BLaER1 treated with 17β-estradiol and CSF1 and Interleukin-3, amounts not matched to agents 10 nM and 100 nM (cell line): ENCODE measurements at regions not wholly inside any gene's neighbourhood (a gene's known extent, or its start where the extent isn't known, plus 50 kb on each side); places are given as distances from the start of the nearest gene placed in this dataset.

ENCODE experiments used
- H3K27ac ChIP-seq, 11 experiments: shearing (Covaris generic); formaldehyde crosslinking; 2 replicates each; pipeline ENCODE4 v1.8.1; 2022
- H3K27me3 ChIP-seq, 11 experiments: shearing (Covaris generic); formaldehyde crosslinking; 2 replicates each; pipeline ENCODE4 v1.8.1; 2022
- H3K36me3 ChIP-seq, 11 experiments: shearing (Covaris generic); formaldehyde crosslinking; 2 replicates each; pipeline ENCODE4 v1.8.1; 2022
- H3K4me1 ChIP-seq, 10 experiments: shearing (Covaris generic); formaldehyde crosslinking; 2 replicates each; pipeline ENCODE4 v1.8.1; 2022
- H3K4me2 ChIP-seq, 11 experiments: shearing (Covaris generic); formaldehyde crosslinking; 2 replicates each; pipeline ENCODE4 v1.8.1; 2022
- H3K4me3 ChIP-seq, 10 experiments: shearing (Covaris generic); formaldehyde crosslinking; 2 replicates each; pipeline ENCODE4 v1.8.1; 2022
- H3K9ac ChIP-seq, 11 experiments: shearing (Covaris generic); formaldehyde crosslinking; 2 replicates each; pipeline ENCODE4 v1.8.1; 2022
- H3K9me3 ChIP-seq, 11 experiments: shearing (Covaris generic); formaldehyde crosslinking; replicated peaks in 1 of 11; 2 replicates each; pipeline ENCODE4 v1.8.1; 2022
- H4K20me1 ChIP-seq, 11 experiments: shearing (Covaris generic); formaldehyde crosslinking; 2 replicates each; pipeline ENCODE4 v1.8.1; 2022
- Cebpa-rat ChIP-seq, 11 experiments: shearing (Covaris generic); IDR thresholded peaks; 2 replicates each; pipeline ENCODE4 v1.8.1; 2022

DNA sequence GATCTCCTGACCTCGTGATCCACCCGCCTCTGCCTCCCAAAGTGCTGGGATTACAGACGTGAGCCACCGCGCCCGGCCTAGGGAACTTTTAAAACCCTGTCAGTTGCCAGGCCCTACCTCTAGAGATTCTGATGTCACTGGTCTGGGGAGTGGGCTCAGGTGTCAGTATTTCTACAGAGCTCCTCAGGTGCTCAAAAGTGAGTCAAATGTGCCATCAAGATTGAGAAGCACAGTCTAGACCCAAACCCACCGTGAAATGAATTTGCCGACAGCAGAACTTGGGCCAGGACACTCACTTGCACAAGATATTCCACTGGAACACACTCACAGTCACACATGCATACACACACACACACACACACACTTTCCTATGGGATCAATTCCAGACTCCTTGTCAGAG lies 215.5 kb downstream of the RRAGC start:
- Histone ChIP-seq H3K9ac (no peak overlapping the region), H3K4me2 (peak overlapping the region in 8 of 11 experiments; percentile 20 to 51 (median 36); a peak in 9 of 22 replicates), H4K20me1 (no peaks in the 10 kb centered on the region), H3K4me3 (no peak overlapping the region), H3K27me3 (no peaks in the 10 kb centered on the region), H3K9me3 (peaks cover 13 to 32% (median 24%) of the 10 kb centered on the region in 11 experiments), H3K27ac (no peak overlapping the region), H3K4me1 (peaks cover 0 to 14% (median 6%) of the 10 kb centered on the region in 10 experiments; a peak in 11 of 20 replicates), H3K36me3 (no peaks in the 10 kb centered on the region)
- TF ChIP-seq Cebpa-rat (IDR thresholded peaks at IDR 0.05) = no peak

DNA sequence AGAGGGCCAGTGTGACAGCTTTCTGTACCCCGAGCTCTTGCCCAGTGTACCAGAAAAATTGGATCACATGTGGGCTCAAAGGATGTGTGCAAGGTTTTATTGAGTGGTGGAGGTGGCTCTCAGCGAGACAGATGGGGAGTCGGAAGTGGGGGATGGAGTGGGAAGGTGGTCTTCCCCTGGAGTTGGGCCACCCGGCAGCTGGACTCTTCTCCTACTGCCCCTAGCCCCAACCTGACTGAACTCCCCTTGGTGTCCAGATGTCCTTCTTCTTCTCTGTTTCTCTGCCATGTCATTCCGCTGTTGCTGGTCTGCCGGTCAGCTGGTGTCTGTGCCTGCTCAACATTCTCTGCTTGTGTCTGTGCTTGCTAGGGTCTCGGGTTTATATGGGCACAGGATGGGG lies 217.9 kb downstream of the RRAGC start:
- Histone ChIP-seq H3K27ac (no peak overlapping the region), H3K4me3 (no peak overlapping the region), H4K20me1 (no peaks in the 10 kb centered on the region), H3K27me3 (no peaks in the 10 kb centered on the region), H3K36me3 (no peaks in the 10 kb centered on the region), H3K4me2 (no peak overlapping the region), H3K4me1 (peaks cover 0 to 14% (median 6%) of the 10 kb centered on the region in 10 experiments; a peak in 11 of 20 replicates), H3K9ac (no peak overlapping the region), H3K9me3 (peaks cover 13 to 27% (median 23%) of the 10 kb centered on the region in 11 experiments)
- no peak for TF ChIP-seq Cebpa-rat (IDR thresholded peaks at IDR 0.05)

DNA sequence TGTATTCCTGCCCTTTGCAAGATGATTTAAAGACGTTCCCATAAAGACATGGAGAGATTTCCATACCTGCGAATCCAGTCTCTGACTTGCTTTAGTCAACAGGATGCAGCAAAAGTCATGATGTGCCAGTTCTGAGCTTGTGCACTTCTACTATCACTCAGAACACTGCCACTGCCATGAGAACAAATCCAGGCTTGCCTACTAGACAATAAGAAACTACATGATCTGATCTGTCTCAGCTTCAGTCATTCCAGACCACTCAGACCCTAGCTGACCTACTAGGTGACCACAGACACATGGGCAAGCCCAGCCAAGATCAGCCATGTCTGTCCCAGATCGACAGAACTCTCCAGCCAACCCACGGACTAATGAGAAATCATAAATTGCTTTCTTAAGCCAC lies 219.2 kb downstream of the RRAGC start:
- Histone ChIP-seq H3K9ac (no peak overlapping the region), H3K27me3 (no peaks in the 10 kb centered on the region), H3K4me3 (no peak overlapping the region), H4K20me1 (no peaks in the 10 kb centered on the region), H3K4me1 (peaks cover 0 to 13% (median 6%) of the 10 kb centered on the region in 10 experiments; a peak in 11 of 20 replicates), H3K4me2 (no peak overlapping the region), H3K9me3 (peaks cover 17 to 35% (median 20%) of the 10 kb centered on the region in 11 experiments), H3K36me3 (no peaks in the 10 kb centered on the region), H3K27ac (no peak overlapping the region)
- no peak for TF ChIP-seq Cebpa-rat (IDR thresholded peaks at IDR 0.05)

DNA sequence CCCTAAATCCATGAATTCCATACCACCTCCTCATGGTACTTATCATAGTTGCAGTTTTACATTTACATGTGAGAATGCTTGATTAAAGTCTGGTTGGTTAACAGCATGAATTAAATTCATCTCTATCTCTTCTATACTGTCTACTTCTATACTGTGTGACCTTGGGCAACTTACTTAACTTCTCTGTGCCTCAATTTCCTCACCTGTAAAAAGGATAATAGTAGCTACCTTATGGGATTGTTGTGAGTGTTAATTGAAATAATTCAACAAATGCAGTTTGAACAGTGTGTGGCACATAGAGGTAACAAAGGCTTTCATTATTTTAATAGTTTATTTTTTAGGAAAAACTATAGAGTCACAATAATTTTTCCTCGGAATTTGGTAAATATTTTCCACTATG lies 231.3 kb downstream of the RRAGC start:
- Histone ChIP-seq H3K27ac (no peak overlapping the region), H3K9ac (no peak overlapping the region), H3K27me3 (no peaks in the 10 kb centered on the region), H3K4me2 (no peak overlapping the region), H4K20me1 (no peaks in the 10 kb centered on the region; a peak in 1 of 22 replicates), H3K4me1 (peaks cover 0 to 6% (median 0%) of the 10 kb centered on the region in 10 experiments; a peak in 1 of 20 replicates), H3K36me3 (no peaks in the 10 kb centered on the region), H3K4me3 (no peak overlapping the region), H3K9me3 (peaks cover 0 to 12% (median 5%) of the 10 kb centered on the region in 11 experiments; a peak in 9 of 22 replicates)
- no peak for TF ChIP-seq Cebpa-rat (IDR thresholded peaks at IDR 0.05)

DNA sequence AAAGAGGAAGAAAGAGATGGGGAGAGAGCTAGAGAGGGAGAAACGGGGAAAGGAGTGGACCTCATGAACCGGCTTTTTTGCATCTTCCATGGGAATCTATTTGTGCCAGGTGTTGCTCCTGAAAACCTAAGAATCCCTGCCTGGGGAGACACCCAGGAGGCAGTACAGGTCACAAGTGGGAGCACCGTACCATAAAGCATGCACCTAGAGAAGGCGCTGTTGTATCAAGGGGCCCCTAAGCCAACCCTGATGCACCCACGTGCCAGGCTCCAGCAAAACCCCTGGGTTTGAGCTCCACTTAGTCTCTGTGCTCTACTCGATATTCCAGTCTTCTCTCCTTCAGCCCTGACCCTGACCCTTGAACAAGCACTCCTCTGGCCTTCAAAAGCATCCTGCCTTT lies 233.6 kb downstream of the RRAGC start:
- Histone ChIP-seq H3K36me3 (no peaks in the 10 kb centered on the region), H4K20me1 (no peaks in the 10 kb centered on the region; a peak in 1 of 22 replicates), H3K9me3 (peaks cover 0 to 12% (median 0%) of the 10 kb centered on the region in 11 experiments; a peak in 7 of 22 replicates), H3K9ac (no peak overlapping the region), H3K27ac (no peak overlapping the region), H3K4me1 (peaks cover 0 to 17% (median 9%) of the 10 kb centered on the region in 10 experiments; a peak in 13 of 20 replicates), H3K27me3 (no peaks in the 10 kb centered on the region), H3K4me2 (no peak overlapping the region), H3K4me3 (no peak overlapping the region)
- TF ChIP-seq Cebpa-rat (IDR thresholded peaks at IDR 0.05) = no peak

DNA sequence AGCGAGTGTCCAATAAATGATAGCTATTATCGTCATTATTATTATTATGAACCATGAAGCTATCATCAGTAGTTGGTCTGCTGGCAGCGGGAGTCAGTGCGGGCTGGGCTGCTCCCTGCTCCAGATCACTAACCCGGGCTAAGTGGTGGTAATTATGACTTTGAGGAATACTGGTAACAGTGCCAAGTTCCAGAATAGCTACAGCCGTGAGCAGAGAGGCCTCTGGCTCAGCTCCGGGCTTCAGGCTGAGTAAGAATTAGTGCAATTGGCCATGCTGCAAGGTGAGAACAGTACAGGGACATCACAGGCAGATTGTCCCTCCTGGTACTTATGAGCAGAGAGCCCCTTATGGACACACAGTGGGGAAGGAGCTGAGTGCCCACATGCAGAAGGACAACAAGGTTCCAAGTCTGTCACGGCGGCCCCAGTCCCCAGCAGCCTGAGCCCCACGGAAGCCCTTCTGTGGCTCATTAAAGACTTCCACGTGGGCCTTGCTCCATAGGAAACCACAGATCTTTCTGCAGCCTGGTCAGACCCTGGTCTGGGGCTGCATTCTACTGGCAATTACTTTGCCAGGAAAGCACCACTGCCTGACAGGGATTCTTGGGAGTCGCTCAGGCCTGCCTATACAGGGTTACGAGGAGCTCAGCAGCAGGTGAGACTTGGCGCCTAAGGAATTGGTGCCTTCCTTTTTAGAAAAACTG lies 235.1 kb downstream of the RRAGC start:
- H3K4me3 ChIP-seq = no peak overlapping the region
- no peak overlapping the region for H3K9ac ChIP-seq
- H3K4me2 ChIP-seq = no peak overlapping the region
- H3K9me3 ChIP-seq = peaks cover 0 to under 1% (median 0%) of the 10 kb centered on the region in 11 experiments; a peak in 1 of 22 replicates
- H3K36me3 ChIP-seq = no peaks in the 10 kb centered on the region
- no peaks in the 10 kb centered on the region for H3K27me3 ChIP-seq
- H4K20me1 ChIP-seq = no peaks in the 10 kb centered on the region; a peak in 1 of 22 replicates
- TF ChIP-seq Cebpa-rat (IDR thresholded peaks at IDR 0.05) = no peak
- peaks cover 0 to 23% (median 12%) of the 10 kb centered on the region in 10 experiments; a peak in 13 of 20 replicates for H3K4me1 ChIP-seq
- H3K27ac ChIP-seq = no peak overlapping the region

DNA sequence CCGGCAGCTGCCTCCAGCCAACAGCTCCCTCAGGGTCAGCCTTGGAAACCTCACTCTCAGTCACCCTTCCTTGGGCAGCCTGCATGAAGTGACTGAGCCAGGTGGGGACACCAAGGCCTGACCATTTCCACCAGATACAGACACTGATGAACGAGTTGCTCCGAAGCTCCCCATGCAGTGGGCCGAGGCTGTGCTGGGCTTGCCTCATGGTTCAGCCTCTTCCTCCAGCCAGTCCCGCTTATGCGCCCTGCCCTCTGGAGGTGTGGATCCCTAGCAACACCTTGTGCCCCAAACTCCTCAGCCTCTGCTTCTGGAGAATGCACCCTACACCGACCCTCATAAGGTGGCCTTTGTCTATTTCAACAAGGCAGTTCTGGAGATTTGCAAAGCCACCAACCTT lies 236.0 kb downstream of the RRAGC start:
- no peak overlapping the region for H3K9ac ChIP-seq
- peaks cover 0 to 23% (median 12%) of the 10 kb centered on the region in 10 experiments; a peak in 13 of 20 replicates for H3K4me1 ChIP-seq
- no peak overlapping the region for H3K4me2 ChIP-seq
- H3K9me3 ChIP-seq = no peaks in the 10 kb centered on the region
- no peak for TF ChIP-seq Cebpa-rat (IDR thresholded peaks at IDR 0.05)
- no peaks in the 10 kb centered on the region; a peak in 1 of 22 replicates for H4K20me1 ChIP-seq
- H3K36me3 ChIP-seq = no peaks in the 10 kb centered on the region
- H3K27ac ChIP-seq = no peak overlapping the region
- no peaks in the 10 kb centered on the region for H3K27me3 ChIP-seq
- H3K4me3 ChIP-seq = no peak overlapping the region

DNA sequence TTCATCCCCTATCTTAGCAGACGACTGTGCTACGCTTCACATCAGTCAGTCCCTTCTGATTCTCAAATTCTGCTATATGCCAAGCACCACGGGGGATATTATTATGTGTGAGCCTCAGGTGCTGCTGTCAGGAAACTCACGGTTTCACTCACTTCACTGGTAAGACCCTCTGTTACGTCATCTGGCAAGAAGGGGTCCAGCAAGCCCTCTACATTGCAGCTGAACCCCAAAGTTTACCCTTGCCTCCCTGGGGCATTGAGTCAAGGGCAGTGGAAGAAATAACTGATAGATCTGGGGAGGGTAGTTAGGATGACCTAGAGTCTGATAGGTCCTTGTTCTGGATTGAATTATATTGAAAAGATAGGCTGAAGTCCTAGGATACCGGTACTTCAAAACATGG lies 237.4 kb downstream of the RRAGC start:
- no peak for TF ChIP-seq Cebpa-rat (IDR thresholded peaks at IDR 0.05)
- Histone ChIP-seq H4K20me1 (no peaks in the 10 kb centered on the region; a peak in 1 of 22 replicates), H3K36me3 (no peaks in the 10 kb centered on the region), H3K27me3 (no peaks in the 10 kb centered on the region), H3K9me3 (no peaks in the 10 kb centered on the region), H3K27ac (no peak overlapping the region), H3K4me1 (peaks cover 0 to 26% (median 13%) of the 10 kb centered on the region in 10 experiments; a peak in 13 of 20 replicates), H3K4me3 (no peak overlapping the region), H3K4me2 (peak overlapping the region in 1 of 11 experiments; percentile 35; a peak in 2 of 22 replicates), H3K9ac (no peak overlapping the region)

DNA sequence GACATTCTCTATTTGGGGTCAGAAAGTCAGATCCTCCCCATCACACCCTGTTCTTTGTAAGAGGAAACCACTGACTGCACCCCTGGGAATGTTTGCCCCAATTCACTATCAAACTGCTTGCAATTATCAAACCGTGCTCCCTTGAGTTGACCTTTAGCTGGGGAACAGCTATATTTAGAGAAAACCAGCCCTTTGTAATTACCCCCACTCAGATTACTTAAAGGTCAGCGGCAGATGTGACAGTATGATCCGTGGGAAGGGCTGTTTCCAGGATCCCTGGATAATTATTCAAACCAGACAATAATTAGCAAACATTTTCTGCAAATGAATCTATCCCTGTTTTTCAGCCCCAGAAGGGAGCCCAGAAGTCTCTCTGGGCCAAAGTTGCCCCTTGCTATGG lies 242.7 kb downstream of the RRAGC start:
- Histone ChIP-seq H3K4me1 (peaks cover 11 to 61% (median 48%) of the 10 kb centered on the region in 10 experiments), H3K36me3 (no peaks in the 10 kb centered on the region), H3K4me3 (no peak overlapping the region), H4K20me1 (no peaks in the 10 kb centered on the region; a peak in 1 of 22 replicates), H3K4me2 (peak overlapping the region in 9 of 11 experiments; percentile 9 to 73 (median 61); a peak in 17 of 22 replicates), H3K27ac (no peak overlapping the region), H3K9me3 (peaks cover 0 to 7% (median 0%) of the 10 kb centered on the region in 11 experiments; a peak in 6 of 22 replicates), H3K9ac (no peak overlapping the region), H3K27me3 (no peaks in the 10 kb centered on the region)
- TF ChIP-seq Cebpa-rat (IDR thresholded peaks at IDR 0.05) = no peak
